IPS DF 6.9 (cell line): ENCODE measurements at regions not wholly inside any gene's neighbourhood (a gene's known extent, or its start where the extent isn't known, plus 50 kb on each side); places are given as distances from the start of the nearest gene placed in this dataset.
"Not testable (repeated sequence)": the region's sequence is repeated elsewhere in the genome, so short reads cannot be mapped to it uniquely, and the experiment has no call there.

Experiments
- DNase-seq: peaks from one replicate; pipeline ENCODE4 v3.0.0-alpha.2; 2013; ENCODE audit warnings: low read depth, low spot score
- H3K27ac ChIP-seq: one replicate; pipeline ENCODE4 v1.5.1; 2013; ENCODE audit warnings: low read length, control low read depth
- H3K27me3 ChIP-seq: 2 replicates; pipeline ENCODE4 v1.6.1; 2013; ENCODE audit warnings: mild to moderate bottlenecking, low read length; ENCODE audit not compliant: control insufficient read depth, insufficient read depth
- H3K36me3 ChIP-seq: 2 replicates; pipeline ENCODE4 v1.6.1; 2013; ENCODE audit warnings: low read length; ENCODE audit not compliant: control insufficient read depth, insufficient read depth
- H3K4me1 ChIP-seq: 2 replicates; pipeline ENCODE4 v1.6.1; 2013; ENCODE audit warnings: low read length; ENCODE audit not compliant: control insufficient read depth, insufficient read depth
- H3K4me3 ChIP-seq: 2 replicates; pipeline ENCODE4 v1.5.1; 2013; ENCODE audit warnings: mild to moderate bottlenecking, low read length
- H3K9me3 ChIP-seq: 2 replicates; pipeline ENCODE4 v1.6.1; 2013; ENCODE audit warnings: low read length, inconsistent platforms; ENCODE audit not compliant: control insufficient read depth, insufficient read depth
- WGBS: extraction: QIAGEN DNeasy Blood & Tissue Kit; methylation state at CpG from one replicate; pipeline ENCODE4 v1.1.7; 2013; ENCODE audit warnings: mixed read lengths, missing lambda C conversion rate; ENCODE audit not compliant: insufficient read length, insufficient coverage; 5-methylcytosine and 5-hydroxymethylcytosine counted together

- Histone ChIP-seq H3K27ac (no peak overlapping the region), H3K4me3 (no peak overlapping the region), H3K27me3 (no peaks in the 10 kb centered on the region), H3K36me3 (no peaks in the 10 kb centered on the region), H3K9me3 (peaks cover 3% of the 10 kb centered on the region), H3K4me1 (no peaks in the 10 kb centered on the region)
- no CpG with 5 or more reads among the region's 1 CpG for WGBS
- no peak for DNase-seq
Observed at GRCh38 chr11:87539596-87539995, 501.9 kb downstream of the TMEM135 start.

- H3K4me1 ChIP-seq = no peaks in the 10 kb centered on the region
- H3K27ac ChIP-seq = no peak overlapping the region
- no peak for DNase-seq
- no peak overlapping the region for H3K4me3 ChIP-seq
- WGBS = no CpG with 5 or more reads among the region's 4 CpGs
- H3K27me3 ChIP-seq = no peaks in the 10 kb centered on the region
- H3K36me3 ChIP-seq = no peaks in the 10 kb centered on the region
- H3K9me3 ChIP-seq = no peaks in the 10 kb centered on the region
Observed at GRCh38 chr11:87536565-87536964, 498.8 kb downstream of the TMEM135 start.

GRCh38 chr11:87536016-87536415 is 498.3 kb downstream of the TMEM135 start:
- H3K4me3 ChIP-seq = no peak overlapping the region
- WGBS = no CpG with 5 or more reads among the region's 2 CpGs
- no peaks in the 10 kb centered on the region for H3K9me3 ChIP-seq
- no peaks in the 10 kb centered on the region for H3K4me1 ChIP-seq
- no peaks in the 10 kb centered on the region for H3K36me3 ChIP-seq
- DNase-seq = no peak
- no peak overlapping the region for H3K27ac ChIP-seq
- no peaks in the 10 kb centered on the region for H3K27me3 ChIP-seq

GRCh38 chr11:87535513-87535912 is 497.8 kb downstream of the TMEM135 start:
- Histone ChIP-seq H3K4me1 (no peaks in the 10 kb centered on the region), H3K36me3 (no peaks in the 10 kb centered on the region), H3K4me3 (no peak overlapping the region), H3K9me3 (no peaks in the 10 kb centered on the region), H3K27ac (no peak overlapping the region), H3K27me3 (no peaks in the 10 kb centered on the region)
- no peak for DNase-seq
- no CpG with 5 or more reads among the region's 4 CpGs for whole genome bisulfite sequencing

- H3K4me1 ChIP-seq, DNase-seq, H3K27me3 ChIP-seq, H3K36me3 ChIP-seq, H3K9me3 ChIP-seq, H3K4me3 ChIP-seq, H3K27ac ChIP-seq: not testable (repeated sequence)
Observed at GRCh38 chr11:87531835-87532234, 494.1 kb downstream of the TMEM135 start.

GRCh38 chr11:87529486-87529885 is 491.8 kb downstream of the TMEM135 start:
- no peak overlapping the region for H3K4me3 ChIP-seq
- no peaks in the 10 kb centered on the region for H3K36me3 ChIP-seq
- DNase-seq = no peak
- H3K9me3 ChIP-seq = no peaks in the 10 kb centered on the region
- no CpG with 5 or more reads among the region's 1 CpG for WGBS
- H3K27ac ChIP-seq = no peak overlapping the region
- no peaks in the 10 kb centered on the region; the same call in 1 of the 2 replicates for H3K4me1 ChIP-seq
- no peaks in the 10 kb centered on the region for H3K27me3 ChIP-seq

- no peaks in the 10 kb centered on the region for H3K36me3 ChIP-seq
- no peaks in the 10 kb centered on the region; the same call in 1 of the 2 replicates for H3K4me1 ChIP-seq
- H3K9me3 ChIP-seq = no peaks in the 10 kb centered on the region
- no peak for DNase-seq
- H3K27ac ChIP-seq = no peak overlapping the region
- H3K27me3 ChIP-seq = no peaks in the 10 kb centered on the region
- WGBS = no CpG with 5 or more reads among the region's 3 CpGs
- H3K4me3 ChIP-seq = no peak overlapping the region
Observed at GRCh38 chr11:87528752-87529151, 491.0 kb downstream of the TMEM135 start.

GRCh38 chr11:87523276-87523675 is 485.5 kb downstream of the TMEM135 start:
- Histone ChIP-seq H3K9me3 (no peaks in the 10 kb centered on the region), H3K27me3 (no peaks in the 10 kb centered on the region), H3K36me3 (no peaks in the 10 kb centered on the region), H3K4me1 (no peaks in the 10 kb centered on the region), H3K27ac (no peak overlapping the region), H3K4me3 (no peak overlapping the region)
- DNase-seq = no peak

- no peaks in the 10 kb centered on the region for H3K9me3 ChIP-seq
- H3K4me1 ChIP-seq = no peaks in the 10 kb centered on the region
- WGBS = no CpG with 5 or more reads among the region's 1 CpG
- H3K36me3 ChIP-seq = no peaks in the 10 kb centered on the region
- DNase-seq = no peak
- H3K4me3 ChIP-seq = no peak overlapping the region
- no peaks in the 10 kb centered on the region for H3K27me3 ChIP-seq
- no peak overlapping the region for H3K27ac ChIP-seq
Observed at GRCh38 chr11:87518266-87518665, 480.5 kb downstream of the TMEM135 start.

- Histone ChIP-seq H3K4me3 (no peak overlapping the region), H3K27ac (no peak overlapping the region), H3K4me1 (no peaks in the 10 kb centered on the region), H3K27me3 (no peaks in the 10 kb centered on the region), H3K36me3 (no peaks in the 10 kb centered on the region), H3K9me3 (no peaks in the 10 kb centered on the region)
- DNase-seq = no peak
Observed at GRCh38 chr11:87517351-87517750, 479.6 kb downstream of the TMEM135 start.

GRCh38 chr11:87507722-87508121 is 470.0 kb downstream of the TMEM135 start:
- H3K9me3 ChIP-seq, H3K36me3 ChIP-seq, H3K27ac ChIP-seq, H3K27me3 ChIP-seq, H3K4me1 ChIP-seq, H3K4me3 ChIP-seq: not testable (repeated sequence)
- peak; percentile 13 for DNase-seq
- WGBS = no CpG with 5 or more reads among the region's 2 CpGs
